AG04449 (cell line): ENCODE measurements at regions not wholly inside any gene's neighbourhood (a gene's known extent, or its start where the extent isn't known, plus 50 kb on each side); places are given as distances from the start of the nearest gene placed in this dataset.
"Not testable (repeated sequence)": the region's sequence is repeated elsewhere in the genome, so short reads cannot be mapped to it uniquely, and the experiment has no call there.

Experiments
- CTCF ChIA-PET: fragments of 350-600 bp; formaldehyde crosslinking; extraction: SDS; loops from one replicate; lab custom pipeline; 2021; ENCODE audit warnings: antibody characterized with exemption; lab: Yijun Ruan, JAX
- POLR2A ChIA-PET: fragments of 400-600, 350-600 bp; formaldehyde crosslinking; extraction: SDS; loops from one replicate; lab custom pipeline; 2020; ENCODE audit warnings: antibody characterized with exemption, inconsistent platforms; lab: Yijun Ruan, JAX
- DNase-seq: peaks from one replicate; pipeline ENCODE4 v3.0.0-alpha.2; 2010; ENCODE audit warnings: low read depth, low spot score
- H3K4me3 ChIP-seq: 2 replicates; pipeline ENCODE4 v1.5.1; 2011; ENCODE audit warnings: low read depth, mild to moderate bottlenecking, control low read depth, low read length
- TF ChIP-seq, protein P1 (sequence below): IDR thresholded peaks from one replicate; pipeline ENCODE4 v1.5.1; 2011; ENCODE audit warnings: mild to moderate bottlenecking, moderate library complexity, low read length, control low read depth, inconsistent platforms; ENCODE audit not compliant: insufficient read depth; ENCODE audit errors: missing control alignments

DNA sequence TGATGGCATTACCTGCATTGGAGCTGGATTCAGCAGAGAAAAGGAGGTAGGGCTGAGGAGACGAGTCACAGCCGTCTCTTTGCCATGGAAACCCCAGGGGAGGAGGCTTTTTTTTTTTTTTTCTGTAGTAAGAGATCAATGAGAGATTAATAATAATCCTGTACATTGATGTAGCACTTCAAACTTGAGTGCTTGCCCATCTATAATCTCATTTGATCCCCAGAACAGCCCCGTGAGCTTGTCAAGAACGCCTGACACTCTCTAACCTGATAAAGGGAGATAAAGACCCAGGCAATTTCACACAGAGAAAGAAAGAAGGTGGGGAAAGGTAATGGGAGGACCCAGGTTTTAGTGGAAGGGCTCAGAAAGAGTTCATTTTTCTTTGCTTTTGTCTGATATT is 195.2 kb upstream of the FOXK1 start:
- TF ChIP-seq, protein P1, sequence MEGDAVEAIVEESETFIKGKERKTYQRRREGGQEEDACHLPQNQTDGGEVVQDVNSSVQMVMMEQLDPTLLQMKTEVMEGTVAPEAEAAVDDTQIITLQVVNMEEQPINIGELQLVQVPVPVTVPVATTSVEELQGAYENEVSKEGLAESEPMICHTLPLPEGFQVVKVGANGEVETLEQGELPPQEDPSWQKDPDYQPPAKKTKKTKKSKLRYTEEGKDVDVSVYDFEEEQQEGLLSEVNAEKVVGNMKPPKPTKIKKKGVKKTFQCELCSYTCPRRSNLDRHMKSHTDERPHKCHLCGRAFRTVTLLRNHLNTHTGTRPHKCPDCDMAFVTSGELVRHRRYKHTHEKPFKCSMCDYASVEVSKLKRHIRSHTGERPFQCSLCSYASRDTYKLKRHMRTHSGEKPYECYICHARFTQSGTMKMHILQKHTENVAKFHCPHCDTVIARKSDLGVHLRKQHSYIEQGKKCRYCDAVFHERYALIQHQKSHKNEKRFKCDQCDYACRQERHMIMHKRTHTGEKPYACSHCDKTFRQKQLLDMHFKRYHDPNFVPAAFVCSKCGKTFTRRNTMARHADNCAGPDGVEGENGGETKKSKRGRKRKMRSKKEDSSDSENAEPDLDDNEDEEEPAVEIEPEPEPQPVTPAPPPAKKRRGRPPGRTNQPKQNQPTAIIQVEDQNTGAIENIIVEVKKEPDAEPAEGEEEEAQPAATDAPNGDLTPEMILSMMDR = no peak
- DNase-seq = no peak
- ChIA-PET POLR2A (no interaction called here), CTCF (no interaction called here)
- H3K4me3 ChIP-seq = no peak overlapping the region

DNA sequence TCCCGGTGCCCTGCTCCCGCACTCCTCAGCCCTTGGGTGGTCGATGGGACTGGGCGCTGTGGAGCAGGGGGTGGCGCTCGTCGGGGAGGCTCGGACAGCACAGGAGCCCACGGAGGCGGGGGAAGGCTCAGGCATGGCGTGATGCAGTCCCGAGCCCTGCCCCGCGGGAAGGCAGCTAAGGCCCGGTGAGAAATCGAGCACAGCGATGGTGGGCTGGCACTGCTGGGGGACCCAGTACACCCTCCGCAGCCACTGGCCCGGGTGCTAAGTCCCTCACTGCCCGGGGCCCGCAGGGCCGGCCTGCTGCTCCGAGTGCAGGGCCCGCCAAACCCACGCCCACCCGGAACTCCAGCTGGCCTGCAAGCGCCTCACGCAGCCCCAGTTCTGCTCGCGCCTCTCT is 185.2 kb upstream of the FOXK1 start:
- DNase-seq, POLR2A ChIA-PET, H3K4me3 ChIP-seq, CTCF ChIA-PET: not testable (repeated sequence)

DNA sequence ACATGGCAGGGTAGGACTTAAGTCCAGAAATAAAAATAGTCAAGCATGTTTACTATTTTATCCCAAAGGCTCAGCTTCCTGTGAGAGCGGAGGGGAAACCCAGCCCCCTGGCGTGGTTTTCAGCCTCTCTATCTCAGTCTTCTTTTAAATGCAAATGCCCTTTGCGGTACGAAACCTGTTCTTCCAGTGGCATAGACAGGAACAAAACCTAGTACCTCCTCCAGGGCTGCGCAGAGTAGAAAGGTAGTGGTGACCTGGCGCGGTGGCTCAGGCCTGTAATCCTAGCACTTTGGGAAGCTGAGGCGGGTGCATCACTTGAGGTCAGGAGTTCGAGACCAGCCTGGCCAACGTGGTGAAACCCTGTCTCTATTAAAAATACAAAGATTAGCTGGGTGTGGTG is 181.3 kb upstream of the FOXK1 start:
- H3K4me3 ChIP-seq = no peak overlapping the region
- TF ChIP-seq, protein P1 = no peak
- DNase-seq = no peak
- CTCF ChIA-PET = no interaction called here
- POLR2A ChIA-PET = no interaction called here

DNA sequence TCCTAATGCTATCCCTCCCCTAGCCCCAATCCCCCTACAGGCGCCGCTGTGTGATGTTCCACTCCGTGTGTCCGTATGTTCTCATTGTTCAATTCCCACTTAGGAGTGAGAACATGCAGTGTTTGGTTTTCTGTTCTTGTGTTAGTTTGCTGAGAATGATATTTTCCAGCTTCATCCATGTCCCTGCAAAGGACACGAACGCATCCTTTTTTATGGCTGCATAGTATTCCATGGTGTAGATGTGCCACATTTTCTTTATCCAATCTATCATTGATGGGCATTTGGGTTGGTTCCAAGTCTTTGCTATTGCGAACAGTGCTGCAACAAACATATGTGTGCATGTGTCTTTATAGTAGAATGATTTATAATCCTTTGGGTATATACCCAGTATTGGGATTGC is 174.2 kb upstream of the FOXK1 start:
- POLR2A ChIA-PET, CTCF ChIA-PET: not testable (repeated sequence)

DNA sequence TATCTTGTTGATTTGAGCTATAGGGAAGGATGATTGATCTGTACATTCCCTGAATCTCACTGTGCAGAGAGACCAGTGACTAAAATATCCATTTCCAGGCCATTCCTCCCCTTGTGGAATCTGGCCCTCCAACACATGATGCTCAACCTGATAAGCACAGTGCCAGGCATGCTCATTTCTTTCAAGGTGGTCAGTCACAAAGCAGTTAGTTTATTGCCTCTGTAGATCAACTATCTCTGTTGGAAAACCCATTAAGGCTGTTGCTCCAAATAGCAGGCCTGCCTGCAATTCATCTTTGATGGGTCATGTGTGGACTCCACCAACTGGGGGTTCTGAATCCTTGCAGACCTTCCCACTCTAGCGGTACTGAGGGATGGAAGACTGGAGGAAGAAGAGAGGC is 168.6 kb upstream of the FOXK1 start:
- POLR2A ChIA-PET = no interaction called here
- TF ChIP-seq, protein P1 = no peak
- no peak for DNase-seq
- CTCF ChIA-PET = no interaction called here
- H3K4me3 ChIP-seq = no peak overlapping the region

More for the DNA sequence above, 174.2 kb upstream of the FOXK1 start:
- not testable (repeated sequence) for DNase-seq, H3K4me3 ChIP-seq

DNA sequence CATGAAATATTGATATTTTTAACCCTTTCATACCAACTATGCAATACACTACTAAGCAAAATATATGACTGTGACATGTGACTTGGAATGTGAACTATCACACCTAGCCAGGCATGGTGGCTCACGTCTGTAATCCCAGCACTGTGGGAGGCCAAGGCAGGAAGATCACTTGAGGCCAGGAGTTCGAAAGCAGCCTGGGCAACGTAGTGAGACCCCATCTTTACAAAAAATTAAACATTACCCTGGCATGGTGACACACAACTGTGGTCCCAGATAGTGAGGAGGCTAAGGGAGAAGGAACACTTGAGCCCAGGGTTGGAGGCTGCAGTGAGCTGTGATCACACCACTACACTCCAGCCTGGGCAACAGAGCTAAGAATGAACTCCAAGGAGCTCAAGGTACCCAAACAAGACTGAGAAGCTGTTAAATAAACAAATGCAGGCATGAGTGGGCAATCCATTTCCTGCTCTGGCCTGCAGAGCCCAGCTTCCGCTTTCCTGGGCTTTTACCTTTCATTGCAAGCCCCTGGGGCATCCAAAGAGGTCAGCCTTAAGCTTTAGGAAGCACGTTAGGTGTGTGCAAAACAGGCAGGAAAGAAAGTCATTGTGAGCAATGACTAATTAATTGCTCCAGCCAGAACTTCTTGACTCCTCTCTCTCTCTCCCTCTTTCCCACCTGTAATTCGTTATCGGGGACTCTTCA is 162.1 kb upstream of the FOXK1 start:
- TF ChIP-seq, protein P1 = no peak
- DNase-seq = no peak
- ChIA-PET CTCF (no interaction called here), POLR2A (no interaction called here)
- no peak overlapping the region for H3K4me3 ChIP-seq

DNA sequence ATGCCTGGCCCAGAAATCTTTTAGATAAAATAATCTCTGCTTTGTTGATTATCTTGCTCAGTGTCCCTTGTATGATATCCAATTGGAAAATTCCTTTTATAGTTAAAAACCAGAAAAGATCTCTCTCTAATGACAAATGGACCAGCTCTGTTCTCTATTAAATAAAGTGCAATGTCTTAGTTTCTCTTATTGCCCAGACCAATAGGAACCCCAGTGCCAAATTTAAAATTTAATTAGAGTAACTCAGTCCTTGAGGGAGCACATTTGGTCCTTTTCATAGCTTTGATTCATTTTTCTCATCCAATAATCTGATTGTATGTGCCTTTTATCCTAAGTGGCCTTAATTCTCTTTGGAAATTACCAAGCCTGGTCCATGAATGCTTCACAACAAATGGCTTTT is 158.9 kb upstream of the FOXK1 start:
- CTCF ChIA-PET = no interaction called here
- DNase-seq = no peak
- no peak overlapping the region for H3K4me3 ChIP-seq

More for the DNA sequence above, 158.9 kb upstream of the FOXK1 start:
- TF ChIP-seq, protein P1 = no peak
- POLR2A ChIA-PET = no interaction called here
